KG1 (cell line): ENCODE measurements at regions not wholly inside any gene's neighbourhood (a gene's known extent, or its start where the extent isn't known, plus 50 kb on each side); places are given as distances from the start of the nearest gene placed in this dataset.

Source experiments
- DNase-seq: peaks from one replicate; lab custom pipeline; 2025; lab: John Stamatoyannopoulos, UW

GRCh38 chr13:40480012-40480914, 186.2 kb downstream of the FOXO1 start:
- no peak for DNase-seq

- no peak for DNase-seq
These were observed 185.4 kb downstream of the FOXO1 start for GRCh38 chr13:40480915-40481516.

GRCh38 chr13:40483601-40484000, 182.8 kb downstream of the FOXO1 start:
- DNase-seq, result no peak

GRCh38 chr13:40484101-40484800, 182.2 kb downstream of the FOXO1 start:
- no peak for DNase-seq

GRCh38 chr13:40484974-40485373, 181.5 kb downstream of the FOXO1 start:
- DNase-seq, result no peak

- no peak for DNase-seq
These were observed 180.6 kb downstream of the FOXO1 start for GRCh38 chr13:40485611-40486517.

- no peak for DNase-seq
These were observed 179.8 kb downstream of the FOXO1 start for GRCh38 chr13:40486518-40487163.

- no peak for DNase-seq
These were observed 177.5 kb downstream of the FOXO1 start for GRCh38 chr13:40488869-40489391.

GRCh38 chr13:40490086-40490758, 176.2 kb downstream of the FOXO1 start:
- no peak for DNase-seq

- no peak for DNase-seq
These were observed 173.9 kb downstream of the FOXO1 start for GRCh38 chr13:40492511-40492910.

GRCh38 chr13:40494513-40494912, 171.9 kb downstream of the FOXO1 start:
- no peak for DNase-seq

- DNase-seq, result no peak
These were observed 171.4 kb downstream of the FOXO1 start for GRCh38 chr13:40494946-40495620.

- DNase-seq, result no peak
These were observed 170.8 kb downstream of the FOXO1 start for GRCh38 chr13:40495621-40496001.

- DNase-seq, result no peak
These were observed 170.2 kb downstream of the FOXO1 start for GRCh38 chr13:40496035-40496810.

GRCh38 chr13:40498461-40498860, 168.0 kb downstream of the FOXO1 start:
- DNase-seq, result no peak

GRCh38 chr13:40502236-40502635, 164.2 kb downstream of the FOXO1 start:
- no peak for DNase-seq

GRCh38 chr13:40503011-40503410, 163.4 kb downstream of the FOXO1 start:
- DNase-seq, result no peak

- DNase-seq, result no peak
These were observed 162.4 kb downstream of the FOXO1 start for GRCh38 chr13:40503966-40504591.

- DNase-seq, result no peak
These were observed 161.8 kb downstream of the FOXO1 start for GRCh38 chr13:40504641-40505040.
